GM23248 (cell line): ENCODE measurements at regions not wholly inside any gene's neighbourhood (a gene's known extent, or its start where the extent isn't known, plus 50 kb on each side); places are given as distances from the start of the nearest gene placed in this dataset.

ENCODE experiments used
- DNase-seq: peaks from one replicate; pipeline ENCODE4 v3.0.0-alpha.2; 2015
- H2AFZ ChIP-seq: fragments of 200-600 bp; sonication (generic); 2 replicates; pipeline ENCODE4 v1.6.1; 2016; ENCODE audit warnings: antibody characterized with exemption
- H3F3A ChIP-seq: fragments of 200-600 bp; sonication (generic); 2 replicates; pipeline ENCODE4 v1.6.1; 2016; ENCODE audit warnings: mild to moderate bottlenecking, antibody characterized with exemption, mixed run types; ENCODE audit not compliant: insufficient read depth
- H3K27ac ChIP-seq: fragments of 200-600 bp; sonication (generic); 2 replicates; pipeline ENCODE4 v1.5.1; 2016; ENCODE audit warnings: mild to moderate bottlenecking
- H3K27me3 ChIP-seq: fragments of 200-600 bp; sonication (generic); replicated peaks from 2 replicates; pipeline ENCODE4 v1.6.1; 2016; ENCODE audit warnings: mild to moderate bottlenecking; ENCODE audit not compliant: insufficient read depth
- H3K36me3 ChIP-seq: fragments of 200-600 bp; sonication (generic); 2 replicates; pipeline ENCODE4 v1.6.1; 2016; ENCODE audit warnings: low read depth, mild to moderate bottlenecking
- H3K4me1 ChIP-seq: fragments of 200-600 bp; sonication (generic); 2 replicates; pipeline ENCODE4 v1.6.1; 2016; ENCODE audit warnings: mild to moderate bottlenecking; ENCODE audit not compliant: insufficient read depth
- H3K4me2 ChIP-seq: fragments of 200-600 bp; sonication (generic); one replicate; pipeline ENCODE4 v1.6.1; 2016; ENCODE audit warnings: mild to moderate bottlenecking; ENCODE audit not compliant: unreplicated experiment
- H3K4me3 ChIP-seq: fragments of 200-600 bp; sonication (generic); 2 replicates; pipeline ENCODE4 v1.5.1; 2016; ENCODE audit warnings: mild to moderate bottlenecking
- H3K79me2 ChIP-seq: fragments of 200-600 bp; sonication (generic); 2 replicates; pipeline ENCODE4 v1.6.1; 2016; ENCODE audit warnings: mild to moderate bottlenecking; ENCODE audit not compliant: insufficient read depth
- H3K9ac ChIP-seq: fragments of 200-600 bp; sonication (generic); 2 replicates; pipeline ENCODE4 v1.6.1; 2016; ENCODE audit warnings: mild to moderate bottlenecking
- H3K9me2 ChIP-seq: fragments of 200-600 bp; sonication (generic); 2 replicates; pipeline ENCODE4 v1.6.1; 2016; ENCODE audit warnings: mixed run types, mild to moderate bottlenecking, moderate library complexity; ENCODE audit not compliant: insufficient read depth
- H3K9me3 ChIP-seq: fragments of 200-600 bp; sonication (generic); one replicate; pipeline ENCODE4 v1.6.1; 2017; ENCODE audit warnings: low read depth
- H4K20me1 ChIP-seq: fragments of 200-600 bp; sonication (generic); 2 replicates; pipeline ENCODE4 v1.6.0; 2016; ENCODE audit not compliant: insufficient read depth
- EZH2 ChIP-seq: fragments of 200-600 bp; sonication (generic); IDR thresholded peaks from 2 replicates; pipeline ENCODE4 v1.6.1; 2018; ENCODE audit warnings: antibody characterized with exemption, mild to moderate bottlenecking; ENCODE audit not compliant: insufficient read depth, poor library complexity, severe bottlenecking
- EZH2phosphoT487 ChIP-seq: fragments of 200-600 bp; sonication (generic); IDR thresholded peaks from 2 replicates; pipeline ENCODE4 v1.6.1; 2018; ENCODE audit warnings: antibody characterized with exemption, moderate library complexity, mild to moderate bottlenecking, low read depth; ENCODE audit not compliant: insufficient read depth
- WGBS, 2 experiments: methylation state at CpG; one replicate each; pipeline ENCODE4 v1.1.6; 2015 to 2017; ENCODE audit warnings: low lambda C conversion rate in 2 of 2, low coverage in 1 of 2; ENCODE audit errors: missing lambda C conversion rate in 2 of 2; 5-methylcytosine and 5-hydroxymethylcytosine counted together
- in situ Hi-C: fragments of 300-500 bp; cut with MboI; formaldehyde crosslinking; loops from 2 replicates; pipeline ENCODE4 v1.15.0; 2020

- no peaks in the 10 kb centered on the region for H3K9me3 ChIP-seq
- no peaks in the 10 kb centered on the region for H3K79me2 ChIP-seq
- H3K4me2 ChIP-seq, result no peak overlapping the region
- no peaks in the 10 kb centered on the region for H3K27me3 ChIP-seq
- H2AFZ ChIP-seq, result no peak overlapping the region
- 73 to 77% methylated on average over 5 of the region's 5 CpGs for WGBS, 2 experiments
- no peak overlapping the region for H3K27ac ChIP-seq
- no peaks in the 10 kb centered on the region for H3K9me2 ChIP-seq
- H3K9ac ChIP-seq, result no peak overlapping the region
- in situ Hi-C loops, result no loop called here
- H4K20me1 ChIP-seq, result no peaks in the 10 kb centered on the region
- no peak overlapping the region for H3K4me3 ChIP-seq
- H3F3A ChIP-seq, result no peaks in the 10 kb centered on the region
- H3K4me1 ChIP-seq, result no peaks in the 10 kb centered on the region
- TF ChIP-seq EZH2phosphoT487 (no peak), EZH2 (no peak)
- H3K36me3 ChIP-seq, result no peaks in the 10 kb centered on the region
- DNase-seq, result no peak
Observed at GRCh38 chr22:26857169-26857568, 199.8 kb downstream of the MIAT start.

DNA sequence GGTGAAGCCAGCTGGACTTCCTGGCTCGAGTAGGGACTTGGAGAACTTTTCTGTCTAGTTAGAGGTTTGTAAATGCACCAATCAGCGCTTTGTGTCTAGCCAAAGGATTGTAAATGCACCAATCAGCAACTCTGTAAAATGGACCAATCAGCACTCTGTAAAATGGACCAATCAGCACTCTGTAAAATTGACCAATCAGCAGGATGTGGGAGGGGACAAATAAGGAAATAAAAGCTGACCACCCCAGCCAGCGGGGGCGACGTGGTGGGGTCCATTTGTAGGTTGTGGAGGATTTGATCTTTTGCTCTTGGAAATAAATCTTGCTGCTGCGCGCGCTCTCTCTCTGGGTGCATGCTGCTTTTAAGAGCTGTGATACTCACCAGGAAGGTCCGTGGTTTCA is 202.9 kb downstream of the MIAT start:
- H3K27ac ChIP-seq, result no peak overlapping the region
- TF ChIP-seq EZH2phosphoT487 (no peak), EZH2 (no peak)
- H3K27me3 ChIP-seq, result no peaks in the 10 kb centered on the region
- no peaks in the 10 kb centered on the region for H3F3A ChIP-seq
- no peaks in the 10 kb centered on the region for H3K9me3 ChIP-seq
- H2AFZ ChIP-seq, result no peak overlapping the region
- WGBS, 2 experiments, result 74 to 79% methylated on average over 8 to 9 of the region's 9 CpGs
- no peak overlapping the region for H3K9ac ChIP-seq
- no peak overlapping the region for H3K4me3 ChIP-seq
- no peak overlapping the region for H3K4me2 ChIP-seq
- no peaks in the 10 kb centered on the region for H3K9me2 ChIP-seq
- in situ Hi-C loops, result no loop called here
- no peaks in the 10 kb centered on the region for H4K20me1 ChIP-seq
- no peaks in the 10 kb centered on the region for H3K79me2 ChIP-seq
- H3K4me1 ChIP-seq, result no peaks in the 10 kb centered on the region
- H3K36me3 ChIP-seq, result no peaks in the 10 kb centered on the region
- DNase-seq, result no peak

DNA sequence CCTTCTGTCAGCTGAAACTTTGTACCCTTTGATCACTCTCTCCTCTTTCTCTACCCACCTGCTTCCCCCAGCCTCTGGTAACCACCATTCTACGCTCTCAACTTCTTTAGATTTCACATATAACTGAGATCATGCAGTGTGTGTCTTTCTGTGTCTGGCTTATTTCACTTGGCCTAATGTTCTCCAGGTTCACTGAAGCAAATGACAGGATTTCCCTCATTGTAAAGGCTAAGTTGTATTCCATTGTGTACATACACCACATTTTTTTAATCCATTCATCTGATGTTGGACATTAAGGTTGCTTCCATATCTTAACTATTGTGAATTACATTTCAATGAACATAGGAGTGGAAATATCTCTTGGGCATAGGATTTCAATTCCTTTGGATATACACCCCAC is 207.6 kb downstream of the MIAT start:
- H3K36me3 ChIP-seq, result no peaks in the 10 kb centered on the region
- no peak for DNase-seq
- H3F3A ChIP-seq, result no peaks in the 10 kb centered on the region
- TF ChIP-seq EZH2phosphoT487 (no peak), EZH2 (no peak)
- no peak overlapping the region for H2AFZ ChIP-seq
- H3K9me3 ChIP-seq, result no peaks in the 10 kb centered on the region
- no peak overlapping the region for H3K4me2 ChIP-seq
- in situ Hi-C loops, result no loop called here
- no peak overlapping the region for H3K9ac ChIP-seq
- no peaks in the 10 kb centered on the region for H3K79me2 ChIP-seq
- 100% methylated on average over 1 of the region's 1 CpG for WGBS, 2 experiments
- no peak overlapping the region for H3K4me3 ChIP-seq
- no peak overlapping the region for H3K27ac ChIP-seq
- no peaks in the 10 kb centered on the region for H3K4me1 ChIP-seq
- no peaks in the 10 kb centered on the region for H4K20me1 ChIP-seq
- no peaks in the 10 kb centered on the region for H3K27me3 ChIP-seq
- H3K9me2 ChIP-seq, result no peaks in the 10 kb centered on the region

DNA sequence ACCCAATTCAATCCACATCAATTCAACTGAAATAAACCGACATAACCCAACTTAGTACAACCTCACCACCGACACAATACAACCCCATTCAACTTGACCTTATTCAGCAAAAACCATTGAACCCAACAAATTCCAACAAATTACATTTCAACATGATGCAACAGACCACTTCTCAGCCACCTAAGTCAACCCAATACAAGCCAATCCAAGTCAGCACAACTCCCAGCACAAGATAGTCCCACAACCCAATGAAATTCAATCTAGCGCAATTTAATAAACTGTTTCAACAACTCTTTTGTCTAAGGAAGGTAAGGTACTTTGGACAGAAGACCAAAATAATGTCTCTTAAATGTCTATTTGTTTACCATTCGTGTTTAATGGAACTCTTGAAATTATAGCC is 226.0 kb downstream of the MIAT start:
- no peaks in the 10 kb centered on the region for H3K79me2 ChIP-seq
- in situ Hi-C loops, result no loop called here
- no peaks in the 10 kb centered on the region for H3K9me3 ChIP-seq
- TF ChIP-seq EZH2phosphoT487 (no peak), EZH2 (no peak)
- no peak overlapping the region for H3K4me3 ChIP-seq
- H3F3A ChIP-seq, result peaks cover 16% of the 10 kb centered on the region
- H3K4me2 ChIP-seq, result no peak overlapping the region
- no peak overlapping the region for H3K27ac ChIP-seq
- no peak overlapping the region for H2AFZ ChIP-seq
- DNase-seq, result no peak
- peaks cover 19% of the 10 kb centered on the region for H3K4me1 ChIP-seq
- no peaks in the 10 kb centered on the region for H3K36me3 ChIP-seq
- no peak overlapping the region for H3K9ac ChIP-seq
- H3K9me2 ChIP-seq, result no peaks in the 10 kb centered on the region
- 93 to 96% methylated on average over 4 of the region's 4 CpGs for WGBS, 2 experiments
- no peaks in the 10 kb centered on the region for H3K27me3 ChIP-seq
- H4K20me1 ChIP-seq, result no peaks in the 10 kb centered on the region

GRCh38 chr22:26884921-26885320 is 227.5 kb downstream of the MIAT start:
- H2AFZ ChIP-seq, result no peak overlapping the region
- H3K36me3 ChIP-seq, result no peaks in the 10 kb centered on the region
- H3K27ac ChIP-seq, result no peak overlapping the region

More at GRCh38 chr22:26884921-26885320, 227.5 kb downstream of the MIAT start:
- no peaks in the 10 kb centered on the region for H3K9me3 ChIP-seq
- no peak for DNase-seq
- no peak overlapping the region for H3K9ac ChIP-seq
- no peaks in the 10 kb centered on the region for H3K9me2 ChIP-seq
- no peak overlapping the region for H3K4me2 ChIP-seq
- no peak overlapping the region for H3K4me3 ChIP-seq
- peaks cover 31% of the 10 kb centered on the region for H3K4me1 ChIP-seq
- H4K20me1 ChIP-seq, result no peaks in the 10 kb centered on the region
- TF ChIP-seq EZH2phosphoT487 (no peak), EZH2 (no peak)
- H3K79me2 ChIP-seq, result no peaks in the 10 kb centered on the region
- WGBS, 2 experiments, result 90 to 91% methylated on average over 7 of the region's 7 CpGs
- peaks cover 23% of the 10 kb centered on the region for H3F3A ChIP-seq
- H3K27me3 ChIP-seq, result no peaks in the 10 kb centered on the region
- in situ Hi-C loops, result no loop called here
